Stimulated activated CD4-positive, alpha-beta T cell treated with anti-CD3 and anti-CD28 coated beads, Interleukin-1b, Interleukin-23, amount 100 ng/mL, for 4 hours (primary cell): ENCODE measurements at regions not wholly inside any gene's neighbourhood (a gene's known extent, or its start where the extent isn't known, plus 50 kb on each side); places are given as distances from the start of the nearest gene placed in this dataset.

Experiments used
- DNase-seq, 2 donors: peaks; one replicate each; pipeline ENCODE4 v3.0.0-alpha.2; 2020; ENCODE audit warnings: low read depth in 2 of 2

GRCh38 chr5:57710126-57710525 is 227.5 kb upstream of the ACTBL2 start:
- DNase-seq, result no peak

DNA sequence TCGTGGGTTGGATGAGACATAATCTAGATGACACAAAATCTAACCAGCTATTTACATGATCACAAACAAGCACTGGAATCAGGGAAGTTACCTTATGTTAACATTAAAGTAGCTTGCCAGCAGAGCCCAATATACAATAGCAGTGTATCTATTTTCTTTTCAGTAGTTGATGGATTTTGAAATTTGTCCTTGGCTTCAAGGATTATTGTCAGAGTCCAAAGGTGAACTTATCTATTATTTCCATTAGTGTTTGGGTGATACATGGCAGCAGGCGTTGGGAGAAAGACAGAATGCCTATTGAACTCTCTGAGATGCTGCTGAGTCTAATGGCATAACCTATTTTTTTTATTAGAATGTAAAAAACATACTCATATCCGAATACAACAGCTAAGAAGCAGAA is 223.2 kb upstream of the ACTBL2 start:
- DNase-seq, result no peak

GRCh38 chr5:57703721-57704120 is 221.1 kb upstream of the ACTBL2 start:
- no peak for DNase-seq

DNA sequence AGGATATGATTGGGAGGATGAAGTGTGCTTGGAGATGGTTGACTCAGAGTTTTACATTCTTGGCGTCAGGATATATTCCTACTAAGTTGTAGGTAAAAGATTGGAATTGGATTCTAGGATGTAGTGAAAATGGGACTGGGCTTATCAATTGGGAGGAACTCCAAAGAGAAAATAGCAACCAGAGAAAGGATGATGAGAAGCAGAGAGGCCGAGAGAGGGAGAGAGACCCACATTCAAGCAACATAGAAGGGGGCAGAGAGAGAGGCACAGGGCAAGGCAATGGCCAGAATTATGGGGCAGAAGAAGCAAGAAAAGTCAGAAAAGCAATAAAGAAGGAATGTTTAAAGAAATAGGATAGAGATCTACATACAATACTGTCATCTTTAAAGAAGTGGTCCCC is 217.9 kb upstream of the ACTBL2 start:
- no peak for DNase-seq

DNA sequence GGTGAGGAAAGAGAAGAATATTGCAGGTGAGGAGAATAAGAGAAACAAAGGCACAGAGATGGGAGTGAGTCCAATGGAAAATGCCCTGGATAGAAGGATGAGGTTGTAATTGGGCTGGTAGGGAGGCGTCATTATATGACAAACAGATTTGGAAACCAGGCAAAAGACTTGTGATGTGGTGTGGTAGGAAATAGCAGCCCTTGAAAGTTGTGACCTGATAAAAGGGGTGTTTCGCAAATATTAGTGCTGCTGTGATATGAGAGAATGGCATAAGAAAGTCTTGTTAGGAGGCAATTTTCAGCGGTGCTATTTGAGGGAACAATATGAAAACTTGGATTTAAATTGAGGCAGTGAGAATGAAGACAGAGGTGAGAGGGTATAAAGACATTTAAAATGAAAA is 217.5 kb upstream of the ACTBL2 start:
- DNase-seq, result no peak

- no peak for DNase-seq
Measured at GRCh38 chr5:57698802-57699201, 216.2 kb upstream of the ACTBL2 start.

GRCh38 chr5:57698086-57698485 is 215.5 kb upstream of the ACTBL2 start:
- no peak for DNase-seq

- DNase-seq, result no peak
Measured at GRCh38 chr5:57696825-57697570, 214.4 kb upstream of the ACTBL2 start.

DNA sequence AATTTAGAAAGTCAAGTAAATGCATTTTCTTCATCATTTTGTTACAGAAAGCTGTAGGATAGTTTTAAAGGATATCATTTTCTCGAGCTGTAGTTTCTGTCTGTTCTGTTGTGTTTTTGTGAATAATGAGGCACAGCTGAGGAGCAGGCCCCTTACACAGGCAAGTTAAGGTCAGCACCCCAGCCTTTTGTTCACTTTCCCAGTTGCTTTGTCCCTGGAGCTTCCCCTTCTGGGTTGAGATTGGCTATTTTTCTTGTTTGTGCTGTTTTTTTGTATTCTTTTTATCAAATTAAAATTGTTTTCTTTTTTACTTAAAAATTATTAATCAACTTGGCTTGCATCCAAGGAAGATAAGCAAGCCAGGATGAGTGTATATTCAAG is 213.8 kb upstream of the ACTBL2 start:
- no peak for DNase-seq

- no peak for DNase-seq
Measured at GRCh38 chr5:57695706-57696388, 213.2 kb upstream of the ACTBL2 start.

DNA sequence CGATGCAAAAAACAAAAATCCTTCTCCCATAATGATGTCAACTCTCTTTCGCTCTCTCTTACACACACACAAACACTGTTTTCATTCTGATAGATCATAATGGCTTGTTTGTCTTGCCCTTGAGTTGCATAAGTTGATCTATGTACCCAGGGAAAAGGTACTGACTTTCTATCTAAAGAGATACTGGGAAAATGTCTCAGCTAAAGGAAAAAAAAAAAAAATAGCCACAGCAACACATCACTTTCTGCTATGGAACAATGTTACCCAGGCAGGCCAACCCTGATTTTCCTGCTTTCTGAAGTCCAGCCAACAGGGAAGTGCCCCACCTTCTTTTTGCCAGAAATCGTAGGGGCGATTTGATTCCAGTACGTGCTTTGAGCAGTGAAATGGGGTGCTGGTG is 212.6 kb upstream of the ACTBL2 start:
- DNase-seq, result no peak

- DNase-seq, result no peak
Measured at GRCh38 chr5:57693488-57694305, 211.1 kb upstream of the ACTBL2 start.

DNA sequence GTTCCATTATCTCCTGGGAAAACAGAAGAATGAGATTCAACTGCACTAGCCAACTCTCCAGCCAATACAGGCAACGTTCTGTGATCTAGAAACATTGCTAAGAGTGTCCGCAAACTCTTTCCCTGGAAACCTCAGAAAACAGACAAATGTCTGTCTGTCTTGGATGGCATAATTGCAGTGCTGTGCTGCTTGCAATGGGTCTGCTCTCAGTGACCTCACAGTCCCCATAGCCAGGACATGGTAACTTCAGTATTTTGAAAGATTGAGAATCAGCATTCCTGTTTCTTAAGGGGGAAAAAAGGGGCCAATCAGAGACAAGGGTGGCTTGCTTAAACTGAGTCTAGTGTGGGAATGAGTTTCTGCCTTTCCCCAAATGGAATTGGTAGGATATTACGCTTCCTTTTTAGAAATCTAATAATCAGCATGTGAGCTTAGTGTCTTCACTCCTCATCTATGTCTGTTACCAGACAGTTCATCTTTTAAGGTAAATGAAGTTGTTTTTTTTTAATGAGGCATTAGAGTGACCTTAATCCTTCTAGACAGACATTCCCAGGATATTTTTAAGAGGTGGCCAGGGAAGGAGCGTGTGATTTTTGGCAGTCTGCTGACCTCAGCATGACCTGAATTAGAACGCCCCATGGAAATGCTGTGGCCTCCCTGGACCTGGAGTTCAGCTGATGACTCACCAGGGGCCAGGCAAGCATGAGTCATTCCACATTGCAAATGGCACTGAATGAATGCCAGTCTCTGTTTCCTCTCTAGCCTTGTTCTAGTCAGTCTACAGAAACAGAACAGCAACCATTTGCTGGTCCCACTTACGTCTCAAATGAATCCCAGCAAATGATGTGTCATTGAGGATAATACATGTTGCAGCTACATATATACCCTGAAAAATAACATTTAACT is 210.2 kb upstream of the ACTBL2 start:
- no peak for DNase-seq

DNA sequence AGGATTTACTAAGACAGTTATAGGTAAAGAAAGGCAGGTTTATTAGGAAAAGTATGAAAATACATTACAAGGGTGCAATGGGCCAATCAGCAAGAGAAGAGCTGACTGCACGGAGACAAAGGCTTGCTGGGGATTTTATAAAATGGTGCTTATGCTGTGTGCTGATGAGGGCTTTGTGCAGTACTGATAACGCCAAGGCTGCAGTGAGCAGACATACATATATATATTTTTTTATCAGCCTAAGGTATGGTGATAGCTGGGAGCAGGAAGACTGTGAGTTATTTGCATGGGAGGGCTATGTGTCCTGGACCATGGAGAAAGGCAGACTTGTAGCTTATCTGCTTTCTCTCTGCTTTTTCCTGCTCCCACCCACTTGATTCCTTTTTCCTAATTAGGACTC is 208.1 kb upstream of the ACTBL2 start:
- no peak for DNase-seq

DNA sequence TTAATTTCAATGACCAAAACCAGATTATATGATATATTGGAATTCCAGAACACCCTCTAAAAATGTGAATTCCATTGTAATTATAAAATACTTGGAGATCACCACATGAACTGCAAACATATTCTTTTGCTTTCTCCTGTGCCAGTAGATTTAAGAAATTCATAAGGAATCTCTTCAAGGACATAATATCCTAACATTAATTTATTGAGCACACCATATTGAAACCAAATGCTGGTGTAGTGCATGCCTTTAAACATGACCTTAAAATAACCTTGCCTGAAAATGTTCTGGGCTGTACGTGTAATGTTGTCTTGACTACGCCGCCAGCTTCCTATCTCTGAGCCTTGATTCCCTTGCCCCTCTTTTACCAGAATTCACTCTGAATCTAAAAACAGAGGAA is 205.0 kb upstream of the ACTBL2 start:
- no peak for DNase-seq

- no peak for DNase-seq
Measured at GRCh38 chr5:57685516-57686255, 203.1 kb upstream of the ACTBL2 start.

GRCh38 chr5:57684299-57684702 is 201.7 kb upstream of the ACTBL2 start:
- DNase-seq, result no peak

- no peak for DNase-seq
Measured at GRCh38 chr5:57683036-57683630, 200.5 kb upstream of the ACTBL2 start.

- DNase-seq, result no peak
Measured at GRCh38 chr5:57681942-57682341, 199.3 kb upstream of the ACTBL2 start.

- DNase-seq, result no peak
Measured at GRCh38 chr5:57680686-57681085, 198.1 kb upstream of the ACTBL2 start.

DNA sequence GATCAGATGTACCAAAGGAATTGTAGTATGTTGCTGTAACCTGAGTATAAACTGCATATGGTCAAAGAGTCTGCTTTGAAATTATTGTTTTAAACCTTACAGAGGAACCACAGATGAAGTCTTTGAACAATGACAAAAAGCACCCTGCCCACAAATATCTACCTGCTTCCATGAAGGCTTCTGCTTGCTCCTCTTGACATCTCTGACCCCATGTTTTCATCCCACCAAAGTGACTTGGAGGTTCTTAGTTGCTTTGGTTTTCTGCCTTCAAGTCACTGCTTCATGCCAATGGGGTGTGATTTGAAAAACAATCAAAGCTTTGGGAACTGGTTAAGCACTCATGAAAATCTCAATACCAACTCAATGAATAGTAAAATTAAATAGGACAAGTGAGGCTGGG is 194.6 kb upstream of the ACTBL2 start:
- no peak for DNase-seq
